Lower leg skin (tissue), 3 donors: ENCODE measurements at regions not wholly inside any gene's neighbourhood (a gene's known extent, or its start where the extent isn't known, plus 50 kb on each side); places are given as distances from the start of the nearest gene placed in this dataset.

Source experiments
- POLR2A ChIP-seq, 2 donors: fragments of 450-650 bp; IDR thresholded peaks; one replicate each; pipeline ENCODE4 v1.6.1; 2016 to 2017; ENCODE audit warnings: antibody characterized with exemption in 2 of 2, mild to moderate bottlenecking in 1 of 2, moderate library complexity in 1 of 2
- TF ChIP-seq, protein P1 (sequence below), 3 donors: fragments of 450-650 bp; IDR thresholded peaks; one replicate each; pipeline ENCODE4 v1.5.1; 2016; ENCODE audit warnings: antibody characterized with exemption in 3 of 3, mild to moderate bottlenecking in 3 of 3, moderate library complexity in 2 of 3

DNA sequence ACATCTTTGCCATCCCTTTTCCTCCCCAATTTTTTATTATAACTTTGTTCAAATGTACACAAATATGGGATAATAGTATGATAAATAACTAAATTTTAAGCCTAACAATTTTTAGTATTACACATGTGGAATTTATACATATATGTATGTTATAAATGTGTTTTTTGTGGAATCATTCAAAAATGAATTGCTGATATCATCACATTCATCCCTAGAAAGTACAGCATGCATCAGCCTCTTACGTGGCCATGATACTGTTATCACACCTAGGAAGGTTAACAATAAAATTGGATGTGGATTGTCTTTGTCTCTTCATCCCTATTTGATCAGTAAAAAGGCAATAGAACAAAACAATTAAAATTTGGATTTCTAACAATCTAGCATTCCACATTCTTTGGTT, 73.7 kb upstream of the DAP start:
- TF ChIP-seq, protein P1, sequence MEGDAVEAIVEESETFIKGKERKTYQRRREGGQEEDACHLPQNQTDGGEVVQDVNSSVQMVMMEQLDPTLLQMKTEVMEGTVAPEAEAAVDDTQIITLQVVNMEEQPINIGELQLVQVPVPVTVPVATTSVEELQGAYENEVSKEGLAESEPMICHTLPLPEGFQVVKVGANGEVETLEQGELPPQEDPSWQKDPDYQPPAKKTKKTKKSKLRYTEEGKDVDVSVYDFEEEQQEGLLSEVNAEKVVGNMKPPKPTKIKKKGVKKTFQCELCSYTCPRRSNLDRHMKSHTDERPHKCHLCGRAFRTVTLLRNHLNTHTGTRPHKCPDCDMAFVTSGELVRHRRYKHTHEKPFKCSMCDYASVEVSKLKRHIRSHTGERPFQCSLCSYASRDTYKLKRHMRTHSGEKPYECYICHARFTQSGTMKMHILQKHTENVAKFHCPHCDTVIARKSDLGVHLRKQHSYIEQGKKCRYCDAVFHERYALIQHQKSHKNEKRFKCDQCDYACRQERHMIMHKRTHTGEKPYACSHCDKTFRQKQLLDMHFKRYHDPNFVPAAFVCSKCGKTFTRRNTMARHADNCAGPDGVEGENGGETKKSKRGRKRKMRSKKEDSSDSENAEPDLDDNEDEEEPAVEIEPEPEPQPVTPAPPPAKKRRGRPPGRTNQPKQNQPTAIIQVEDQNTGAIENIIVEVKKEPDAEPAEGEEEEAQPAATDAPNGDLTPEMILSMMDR (IDR thresholded peaks at IDR 0.05): no peak
- no peak for TF ChIP-seq POLR2A (IDR thresholded peaks at IDR 0.05)
